NB4 (cell line): ENCODE measurements at regions not wholly inside any gene's neighbourhood (a gene's known extent, or its start where the extent isn't known, plus 50 kb on each side); places are given as distances from the start of the nearest gene placed in this dataset.

Source experiments
- CTCF ChIP-seq: IDR thresholded peaks from one replicate; pipeline ENCODE4 v1.5.1; 2012; ENCODE audit warnings: low read depth, low read length
- MAX ChIP-seq: IDR thresholded peaks from 2 replicates; pipeline ENCODE4 v1.6.1; 2011; ENCODE audit warnings: low read depth, low read length
- MYC ChIP-seq: IDR thresholded peaks from 2 replicates; pipeline ENCODE4 v1.6.1; 2011; ENCODE audit warnings: low read depth, low read length
- POLR2A ChIP-seq: IDR thresholded peaks from 2 replicates; pipeline ENCODE4 v1.6.1; 2011; ENCODE audit warnings: mild to moderate bottlenecking; ENCODE audit not compliant: insufficient read length; ENCODE audit errors: extremely low read depth

DNA sequence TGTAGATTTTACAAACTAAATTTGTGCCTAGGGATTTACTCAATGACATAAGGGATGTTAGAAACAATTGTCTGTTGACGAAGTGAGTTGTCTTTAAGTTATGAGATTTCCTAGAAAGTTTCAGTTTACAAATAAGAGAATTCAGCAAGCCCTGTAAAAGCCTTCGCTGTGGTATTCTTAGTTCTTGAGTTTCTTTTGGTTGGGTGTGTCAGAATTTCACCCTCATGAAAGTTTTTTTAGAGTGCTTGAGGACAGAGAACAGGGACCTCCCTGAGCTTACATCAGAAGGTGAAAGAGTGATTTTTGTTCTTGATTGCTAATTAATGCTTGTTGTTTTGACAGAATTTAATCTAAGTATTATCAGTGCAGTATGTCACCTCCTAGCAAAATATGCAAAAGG, 2628.2 kb downstream of the ARAP2 start:
- no peak for TF ChIP-seq CTCF
- TF ChIP-seq MAX, result no peak
- TF ChIP-seq POLR2A, result no peak
- TF ChIP-seq MYC, result no peak
